GM21367 (cell line): ENCODE measurements at regions not wholly inside any gene's neighbourhood (a gene's known extent, or its start where the extent isn't known, plus 50 kb on each side); places are given as distances from the start of the nearest gene placed in this dataset.

Experiments used
- ATAC-seq: cut with Tn5 transposase; IDR thresholded peaks from one replicate; pipeline ENCODE4 v1.9.1; 2021; ENCODE audit not compliant: unreplicated experiment

DNA sequence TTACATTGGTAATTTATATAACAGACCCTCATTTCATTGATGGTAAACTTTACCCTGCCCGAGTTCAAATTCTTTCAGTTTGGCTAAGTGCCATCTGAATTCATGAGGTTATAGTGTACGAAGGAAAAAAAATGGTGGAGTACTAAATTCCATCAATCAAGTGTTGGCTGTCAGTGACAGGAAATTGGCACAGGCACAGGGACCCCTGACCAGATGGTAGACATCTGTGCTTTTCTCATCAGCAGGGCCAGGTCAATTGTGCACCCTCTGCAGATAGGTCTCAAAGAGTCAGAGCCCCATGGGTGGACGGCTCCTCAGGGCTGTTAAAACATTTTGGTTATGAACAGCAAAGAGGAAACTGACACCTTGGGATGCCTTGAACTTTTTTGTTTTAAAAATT, 439.2 kb downstream of the SETBP1 start:
- ATAC-seq: no peak

DNA sequence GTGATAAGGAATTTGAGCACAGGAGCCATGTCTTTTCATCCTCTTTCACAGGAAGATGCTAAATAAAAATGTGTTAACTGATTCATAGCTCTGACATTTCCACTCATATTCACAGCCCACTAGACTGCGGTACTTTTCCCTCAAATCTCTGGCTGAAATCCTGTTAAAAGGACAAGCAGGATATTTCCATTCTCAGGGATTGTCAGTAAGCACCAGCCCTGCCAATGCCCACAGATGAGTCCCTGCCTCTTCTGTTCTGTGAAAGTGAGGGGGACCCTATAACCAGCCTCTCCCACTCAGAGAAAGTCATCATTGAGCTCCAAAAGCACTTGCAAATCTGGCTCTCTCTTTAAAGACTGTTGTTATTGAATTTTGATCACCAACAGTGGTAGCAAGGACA, 440.5 kb downstream of the SETBP1 start:
- ATAC-seq: no peak

DNA sequence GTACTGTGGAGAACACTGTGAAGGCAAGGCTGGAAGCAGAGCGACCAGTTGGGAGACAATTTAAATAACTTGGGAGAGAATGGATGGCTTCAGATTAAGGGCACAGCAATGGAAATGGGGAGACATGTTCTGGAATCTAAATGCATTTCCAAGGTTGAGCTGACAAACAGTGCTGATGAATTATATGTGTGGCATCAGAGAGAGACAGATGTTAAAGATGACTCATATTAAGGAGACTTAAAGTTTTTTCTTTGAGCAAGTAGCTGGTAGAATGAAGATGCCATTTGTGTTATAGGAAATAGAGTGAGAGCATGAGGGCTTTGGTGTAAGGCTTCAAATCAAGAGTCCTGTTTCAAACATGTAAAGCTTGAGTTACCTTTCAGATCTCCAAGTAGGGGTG, 441.8 kb downstream of the SETBP1 start:
- ATAC-seq: no peak

DNA sequence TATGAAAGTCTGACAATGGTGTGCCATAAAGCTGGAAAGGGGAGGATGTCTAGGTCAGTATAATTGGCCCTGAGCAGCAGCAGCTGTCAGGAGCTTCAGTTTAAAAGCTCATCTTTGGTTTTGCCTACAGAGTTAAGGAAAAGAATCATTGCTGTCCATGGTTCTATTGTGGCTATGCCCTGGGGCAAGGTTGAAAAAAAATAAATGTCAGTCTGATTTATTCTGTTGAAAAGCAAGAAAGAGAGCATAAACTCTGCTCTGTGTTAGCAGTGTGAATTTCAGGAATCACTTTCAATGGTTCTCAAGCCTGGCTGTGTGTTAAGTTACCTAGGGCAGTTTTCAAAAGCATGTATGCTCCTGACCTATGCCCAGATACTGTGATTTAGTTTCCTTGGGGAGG, 446.7 kb downstream of the SETBP1 start:
- no peak for ATAC-seq

DNA sequence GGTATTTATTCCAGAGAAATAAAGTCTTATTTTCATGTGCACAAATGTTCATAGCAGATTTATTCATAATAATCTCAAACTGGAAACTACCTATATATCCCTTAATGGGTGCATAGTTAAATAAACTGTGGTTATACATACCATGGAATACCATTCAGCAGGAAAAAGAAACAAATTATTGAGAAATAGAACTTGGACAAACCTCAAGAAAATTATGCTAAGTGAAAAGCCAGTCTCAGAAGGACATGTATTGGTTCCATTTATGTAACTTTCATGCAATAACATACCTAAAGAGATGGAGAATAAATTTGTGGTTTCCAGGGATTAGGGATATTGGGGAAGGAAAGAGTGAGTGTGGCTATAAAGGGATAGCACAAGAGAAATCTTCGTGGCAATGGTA, 452.6 kb downstream of the SETBP1 start:
- no peak for ATAC-seq

DNA sequence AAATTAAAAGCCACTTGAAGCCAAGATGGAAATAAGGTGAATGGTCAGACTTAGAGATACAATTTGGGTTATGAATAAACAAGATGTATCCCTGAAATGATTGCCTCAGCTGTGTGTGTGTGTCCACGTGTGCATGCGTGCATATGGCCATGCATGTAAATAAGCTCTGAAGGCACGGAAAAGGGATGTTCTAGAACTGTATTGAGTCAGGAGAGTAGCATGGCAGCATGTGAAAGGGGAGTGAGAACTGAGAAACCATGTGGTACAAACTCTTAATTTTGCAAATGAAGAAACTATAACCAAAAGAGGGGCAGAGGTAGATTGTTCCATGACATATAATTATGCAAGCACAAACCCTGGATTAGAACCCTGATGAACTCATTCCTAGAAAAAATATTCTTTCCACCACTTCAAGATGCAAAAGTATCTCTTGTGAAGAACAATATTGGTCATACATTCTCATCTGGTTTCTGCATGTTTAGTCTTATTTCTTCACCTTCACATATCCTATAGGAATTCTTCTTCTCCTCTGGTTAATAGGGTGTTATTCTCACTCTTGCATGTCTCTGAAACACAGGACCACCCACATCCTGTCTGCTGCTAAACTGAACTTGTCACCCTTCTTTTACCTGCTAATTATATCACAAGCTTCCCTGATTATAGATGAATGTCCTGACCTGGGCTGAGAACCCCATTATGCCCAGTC, 455.8 kb downstream of the SETBP1 start:
- no peak for ATAC-seq

DNA sequence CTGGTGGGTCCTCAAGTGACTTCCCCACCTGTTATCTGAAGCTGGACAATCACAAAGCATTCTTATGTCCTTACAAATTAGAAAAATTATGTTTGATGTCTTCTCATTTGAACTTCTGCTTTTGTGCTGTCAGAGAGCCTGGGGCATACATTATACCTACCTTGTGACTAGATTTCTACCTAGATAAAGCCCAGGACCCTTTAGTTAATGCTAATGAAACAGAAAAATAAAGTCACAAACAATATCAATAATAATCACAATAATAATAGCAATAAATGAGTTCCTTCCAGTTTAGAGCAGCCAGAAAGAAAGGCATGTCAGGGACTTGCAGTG, 456.4 kb downstream of the SETBP1 start:
- no peak for ATAC-seq

DNA sequence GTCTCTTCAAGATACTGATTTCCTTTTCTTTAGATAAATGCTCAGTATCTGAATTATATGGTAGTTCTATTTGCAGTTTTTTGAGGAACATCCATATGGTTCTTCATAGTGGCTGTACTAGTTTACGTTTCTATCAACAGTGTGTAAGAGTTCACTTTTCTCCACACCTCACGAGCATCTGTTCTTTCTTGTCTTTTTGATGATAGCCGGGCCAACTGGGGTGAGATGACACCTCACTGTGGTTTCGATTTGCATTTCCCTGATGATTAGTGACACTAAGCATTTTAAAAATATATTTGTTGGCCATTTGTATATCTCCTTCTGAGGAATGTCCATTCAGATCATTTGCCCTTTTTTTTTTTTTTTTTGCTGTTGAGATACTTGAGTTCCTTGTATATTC, 458.8 kb downstream of the SETBP1 start:
- no peak for ATAC-seq

DNA sequence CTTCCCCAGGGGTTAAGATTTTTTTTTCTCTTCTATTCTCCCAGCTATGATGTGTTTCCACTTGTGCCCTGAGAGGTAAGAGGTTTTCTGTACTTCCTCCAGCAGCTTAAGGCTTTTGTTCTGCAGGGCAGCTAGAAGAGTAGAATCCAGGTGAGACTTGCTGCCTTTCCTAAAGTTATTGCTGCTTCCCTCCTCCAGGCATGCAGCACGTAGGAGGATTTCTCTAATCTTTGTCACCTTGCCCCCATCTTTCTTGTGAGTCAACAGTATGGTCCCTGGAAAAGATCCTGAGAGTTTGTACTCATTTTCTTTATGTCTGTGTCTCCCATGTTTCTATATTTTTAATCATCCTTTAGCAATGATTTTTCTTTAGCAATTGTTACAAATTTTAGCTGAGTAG, 462.2 kb downstream of the SETBP1 start:
- ATAC-seq: no peak

DNA sequence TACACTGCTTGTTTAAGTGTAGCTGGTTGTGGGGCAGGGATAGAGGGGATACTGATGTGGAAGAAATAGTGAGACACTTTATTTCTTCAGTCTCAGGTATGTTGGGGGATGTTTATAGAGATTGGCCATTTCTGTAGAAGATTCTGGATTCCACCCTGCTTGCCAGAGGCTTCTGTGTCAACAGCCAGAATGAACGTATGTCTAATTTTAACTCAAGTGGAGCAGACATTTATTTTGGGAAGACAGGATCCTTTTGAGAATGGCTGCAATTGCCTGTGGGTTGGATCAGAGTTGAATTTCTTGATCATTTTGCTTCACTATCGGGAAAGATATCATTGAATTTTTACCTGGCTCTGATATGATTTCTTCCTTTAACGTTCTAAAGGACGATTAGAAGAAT, 465.6 kb upstream of the SLC14A2 start:
- no peak for ATAC-seq

DNA sequence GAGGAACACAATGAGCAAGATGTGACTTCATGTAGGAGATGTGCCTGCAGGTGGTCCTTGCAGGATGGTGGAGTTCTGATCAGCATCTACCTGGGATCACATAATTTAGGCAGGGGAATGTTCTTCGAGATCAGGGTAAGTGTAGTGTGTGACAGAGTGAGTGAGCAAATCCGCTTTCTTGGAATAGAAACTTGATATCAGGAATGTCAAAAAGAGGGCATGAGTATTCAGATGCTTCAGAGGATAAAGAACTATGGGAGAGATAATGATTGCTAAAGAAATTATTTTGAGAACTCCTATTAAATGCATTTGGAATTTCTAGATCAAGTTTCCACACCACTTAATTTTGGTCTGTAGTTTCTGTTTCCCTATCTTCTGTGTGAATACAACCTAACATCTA, 463.6 kb upstream of the SLC14A2 start:
- ATAC-seq: no peak

DNA sequence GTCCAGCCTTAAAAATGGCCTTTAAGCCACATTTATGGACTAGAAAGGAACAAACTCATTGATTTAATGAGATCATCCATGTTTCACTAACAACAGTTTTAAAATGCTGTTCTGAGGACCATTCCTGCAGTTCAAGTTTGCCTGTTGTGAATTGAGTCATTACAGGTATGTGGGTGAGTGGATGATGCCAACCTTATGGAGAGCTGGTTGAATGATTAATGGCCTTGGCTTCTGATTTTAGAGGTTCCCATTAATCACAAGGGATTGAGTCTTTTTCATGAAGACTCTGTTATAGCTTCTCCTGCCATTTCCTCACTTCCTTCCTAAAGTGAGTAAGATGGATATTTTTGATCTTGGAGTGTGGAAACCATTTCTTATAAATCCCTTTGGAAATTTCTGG, 459.8 kb upstream of the SLC14A2 start:
- no peak for ATAC-seq

DNA sequence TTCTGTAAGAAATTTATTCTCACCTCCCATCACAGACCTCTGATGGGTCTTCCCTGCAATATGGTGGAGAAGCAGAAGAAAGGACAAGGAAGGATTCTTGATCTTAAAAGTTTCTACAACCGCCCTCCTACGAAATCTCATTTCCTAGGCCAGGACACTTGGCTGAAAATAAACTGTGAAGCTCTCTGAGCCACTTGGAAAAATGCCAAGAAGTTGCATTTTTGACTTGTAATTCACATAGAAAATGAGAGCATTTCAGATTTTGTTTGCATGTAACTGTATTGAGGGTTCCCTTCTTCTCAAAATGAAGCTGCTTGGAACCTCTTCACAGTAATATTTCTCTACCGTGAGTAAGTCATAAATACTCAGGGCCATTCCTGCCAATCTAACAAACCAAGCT, 458.3 kb upstream of the SLC14A2 start:
- no peak for ATAC-seq

DNA sequence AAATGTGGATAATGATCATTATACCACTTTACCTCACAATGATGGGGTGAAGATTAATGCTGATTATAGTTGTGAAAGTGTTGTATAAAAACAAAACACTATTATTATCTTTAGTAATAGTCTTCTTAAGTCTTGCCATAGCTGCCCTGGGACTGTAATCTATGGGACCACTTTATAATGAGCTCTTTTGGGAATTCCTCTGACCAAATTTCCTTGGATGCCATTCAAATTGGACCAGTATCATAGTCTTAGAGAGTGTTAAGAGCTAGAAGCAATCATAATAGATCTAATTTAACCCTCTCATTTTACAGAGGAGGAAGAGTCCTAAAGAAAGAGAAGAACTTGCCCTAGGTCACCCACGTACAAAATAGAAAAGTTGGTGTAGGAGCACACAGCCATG, 457.7 kb upstream of the SLC14A2 start:
- no peak for ATAC-seq

DNA sequence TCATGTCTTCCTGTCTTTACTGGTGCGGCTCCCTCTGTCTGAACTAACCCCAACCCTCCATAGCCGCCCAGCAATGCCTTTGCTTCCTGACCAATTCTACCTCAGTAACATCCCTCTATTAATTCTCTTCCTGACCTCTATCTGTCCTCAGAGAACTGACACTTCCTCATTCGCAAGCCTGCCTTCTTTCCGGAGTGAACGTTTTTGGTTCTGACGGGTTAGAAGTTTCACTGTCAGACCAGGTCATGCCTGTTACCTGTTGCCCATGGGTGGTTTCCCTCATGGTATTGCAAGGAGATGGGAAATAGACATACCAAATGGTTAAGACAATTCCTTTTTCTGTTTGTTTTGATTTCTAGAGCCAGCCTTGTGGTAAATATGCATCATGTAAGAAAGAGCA, 453.4 kb upstream of the SLC14A2 start:
- peak; percentile 52 for ATAC-seq

DNA sequence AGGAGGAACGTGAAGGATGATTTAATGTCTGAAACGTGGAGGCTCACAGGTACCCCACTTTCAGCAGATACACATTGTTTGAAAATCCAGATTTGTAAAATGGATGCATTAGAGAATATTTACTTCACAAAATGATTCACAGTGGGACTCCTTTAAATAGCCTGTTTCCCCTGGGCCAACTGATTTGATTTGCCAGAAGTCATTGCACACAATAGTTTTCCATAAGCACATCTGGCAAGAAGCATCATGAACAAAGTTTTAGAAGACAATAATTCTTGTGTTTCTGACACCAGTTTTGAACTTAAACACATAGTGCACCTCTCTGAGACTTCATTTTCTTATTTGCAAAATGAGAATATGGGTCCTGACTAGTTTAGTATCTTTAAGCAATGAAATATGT, 451.4 kb upstream of the SLC14A2 start:
- no peak for ATAC-seq

DNA sequence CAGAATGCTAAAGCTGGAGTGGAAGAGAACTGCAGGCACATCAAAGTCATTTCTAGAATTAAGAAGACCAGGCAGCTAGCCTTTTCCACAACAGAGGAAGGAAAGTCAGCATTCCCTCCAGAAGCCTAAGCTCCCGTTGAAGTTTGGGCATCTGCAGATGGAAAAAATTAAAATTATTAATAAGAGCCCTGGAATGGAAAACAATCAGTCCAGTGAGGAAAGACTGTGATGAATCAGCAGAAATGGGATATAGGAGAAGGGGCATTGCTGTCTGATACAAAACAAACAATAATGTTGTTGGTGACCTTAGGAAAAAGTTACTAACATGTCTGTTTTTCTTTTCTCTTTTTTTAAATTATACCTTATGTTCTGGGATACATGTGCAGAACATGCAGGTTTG, 450.7 kb upstream of the SLC14A2 start:
- ATAC-seq: no peak

DNA sequence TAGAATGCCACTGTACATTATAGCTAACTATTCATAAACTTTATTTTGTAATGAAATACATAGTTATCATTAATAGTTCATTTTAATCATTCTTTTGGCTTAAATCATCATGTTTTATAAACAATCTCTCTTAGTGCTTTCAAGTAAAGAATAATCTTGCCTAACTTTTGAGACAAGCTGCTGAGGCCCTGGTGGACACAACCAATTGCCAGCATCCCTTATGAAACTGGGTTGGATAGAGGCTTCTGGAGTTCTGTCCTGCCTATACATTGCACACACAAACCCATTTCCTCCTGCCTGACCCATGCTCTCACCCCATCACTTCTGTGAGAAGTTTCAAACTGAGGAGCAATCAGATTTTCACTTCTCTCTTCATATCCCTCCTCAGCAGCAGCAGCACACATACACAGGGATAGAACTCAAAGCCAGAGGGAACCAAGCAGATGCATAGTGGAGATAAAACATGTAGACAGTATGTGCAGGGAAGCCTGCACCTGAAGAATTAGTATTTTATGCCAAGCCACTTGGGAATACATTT, 450.0 kb upstream of the SLC14A2 start:
- ATAC-seq: no peak

DNA sequence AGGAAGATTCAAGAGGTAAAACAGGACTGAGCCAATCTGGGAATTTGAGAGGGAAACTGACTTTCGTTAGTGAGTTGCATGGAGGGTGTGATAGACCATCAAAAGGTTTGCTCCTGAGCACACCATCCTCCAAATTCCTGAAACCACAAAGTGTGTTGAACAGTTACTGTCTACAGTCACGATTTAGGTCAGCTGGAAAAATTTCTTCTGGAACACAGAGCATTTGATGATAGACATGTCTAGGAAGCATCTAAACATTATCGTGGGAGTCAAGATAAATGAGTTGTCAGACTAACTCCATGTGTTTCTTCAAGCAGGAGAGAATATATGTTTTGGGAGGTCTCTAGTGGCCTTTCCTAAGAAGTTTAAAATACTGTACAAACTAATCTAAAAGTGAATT, 449.4 kb upstream of the SLC14A2 start:
- no peak for ATAC-seq

DNA sequence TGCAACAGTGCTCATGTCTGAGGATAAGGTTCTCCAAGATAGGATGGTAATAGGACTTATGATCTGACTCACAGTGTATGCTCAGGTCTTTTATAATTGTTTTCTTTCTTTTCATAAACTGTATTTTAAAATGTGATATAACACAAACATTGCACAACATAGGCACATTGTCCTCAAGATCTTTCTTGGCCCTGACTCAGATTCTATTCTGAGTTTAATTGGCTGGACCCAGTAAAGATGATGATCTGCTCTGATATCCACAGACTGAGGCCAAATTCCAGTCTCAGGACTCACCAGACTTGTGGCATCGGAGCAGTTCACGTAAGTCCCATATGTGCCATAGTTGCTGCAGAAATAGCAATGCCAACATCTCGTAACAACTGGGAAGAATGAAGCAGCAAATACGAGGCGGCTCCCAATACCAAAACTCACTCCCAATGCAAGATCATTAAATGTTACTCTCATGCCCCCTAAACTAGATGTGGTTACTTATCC, 448.9 kb upstream of the SLC14A2 start:
- ATAC-seq: no peak

DNA sequence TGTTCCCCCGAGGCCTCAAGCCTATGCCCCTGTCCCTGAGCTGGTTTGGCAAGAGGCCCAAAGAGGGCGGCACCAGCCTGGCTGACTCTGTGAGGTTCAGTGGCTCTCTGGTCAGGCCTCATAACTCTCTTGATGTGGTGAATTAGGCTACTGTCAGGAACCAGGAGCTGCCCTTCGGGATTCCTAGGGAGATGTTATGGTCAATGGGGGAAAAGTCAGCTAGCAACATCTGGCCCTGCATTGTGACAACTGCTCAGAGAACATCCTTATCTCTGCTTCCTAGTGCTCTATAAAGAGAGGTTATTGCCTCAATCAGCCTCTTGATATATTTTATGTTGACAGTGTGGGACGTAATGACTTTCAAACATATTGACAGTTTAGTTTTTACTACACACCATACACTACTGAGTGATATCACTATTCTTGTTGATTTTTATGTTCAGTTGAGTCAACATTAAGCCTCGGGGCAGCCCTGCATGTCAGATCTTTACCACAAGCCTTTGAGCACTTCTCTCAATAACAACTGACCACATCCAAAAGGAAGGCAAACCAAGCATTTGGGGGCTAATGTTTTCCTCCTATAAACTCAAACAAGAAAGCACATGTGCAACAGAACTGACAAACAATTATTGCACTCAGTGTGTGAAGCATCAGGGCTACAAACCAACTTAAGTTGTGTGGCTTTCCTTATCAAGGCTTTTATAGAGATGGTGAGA, 448.3 kb upstream of the SLC14A2 start:
- ATAC-seq: no peak

DNA sequence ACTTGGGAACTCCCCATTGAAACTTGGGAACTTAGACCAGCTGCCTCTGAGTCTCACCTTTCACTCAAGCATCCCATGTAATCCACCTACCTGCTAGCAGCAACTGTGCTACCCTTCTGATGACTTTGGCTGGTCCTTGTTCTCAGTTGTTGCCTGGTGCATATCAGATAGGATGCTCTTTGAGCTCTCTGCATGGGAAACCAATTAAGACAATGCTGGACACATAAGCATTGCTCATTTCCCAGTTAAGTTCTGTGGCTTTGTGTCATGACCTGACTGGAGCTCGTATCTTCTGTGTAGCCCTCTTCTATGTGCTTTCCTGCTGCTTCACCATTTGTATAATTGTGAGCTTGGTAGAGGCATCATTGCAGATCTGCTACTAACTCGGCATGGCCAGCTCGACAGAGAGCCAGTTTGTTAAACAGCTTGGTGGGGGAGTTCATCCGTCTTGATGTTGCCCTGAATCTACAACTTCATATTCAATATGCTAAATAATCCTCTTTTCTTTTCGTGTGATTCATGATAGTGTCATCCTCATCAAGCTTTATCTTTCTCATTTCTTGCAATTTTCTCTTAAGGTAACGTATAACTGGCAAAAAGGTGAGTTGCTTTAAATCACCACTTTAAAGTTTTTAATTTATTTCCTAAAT, 447.5 kb upstream of the SLC14A2 start:
- no peak for ATAC-seq
